GM12873 (cell line): ENCODE measurements at regions not wholly inside any gene's neighbourhood (a gene's known extent, or its start where the extent isn't known, plus 50 kb on each side); places are given as distances from the start of the nearest gene placed in this dataset.

ENCODE experiments used
- CTCF ChIP-seq: IDR thresholded peaks from 2 replicates; pipeline ENCODE4 v1.5.1; 2012; ENCODE audit warnings: low read depth, mild to moderate bottlenecking, moderate library complexity, low read length, control low read depth; ENCODE audit not compliant: insufficient read depth; ENCODE audit errors: missing control alignments

- no peak for TF ChIP-seq CTCF
These were observed 82.5 kb upstream of the PICALM start for GRCh38 chr11:86151174-86152005.

- TF ChIP-seq CTCF, result no peak
These were observed 81.9 kb upstream of the PICALM start for GRCh38 chr11:86150847-86151173.

- no peak for TF ChIP-seq CTCF
These were observed 80.9 kb upstream of the PICALM start for GRCh38 chr11:86149792-86150191.

GRCh38 chr11:86148345-86148747, 79.5 kb upstream of the PICALM start:
- no peak for TF ChIP-seq CTCF

GRCh38 chr11:86147004-86147403, 78.1 kb upstream of the PICALM start:
- TF ChIP-seq CTCF, result no peak

GRCh38 chr11:86145439-86146156, 76.7 kb upstream of the PICALM start:
- no peak for TF ChIP-seq CTCF

GRCh38 chr11:86144846-86145245, 76.0 kb upstream of the PICALM start:
- TF ChIP-seq CTCF, result no peak
